Omental fat pad (tissue), 3 donors: ENCODE measurements at regions not wholly inside any gene's neighbourhood (a gene's known extent, or its start where the extent isn't known, plus 50 kb on each side); places are given as distances from the start of the nearest gene placed in this dataset.

Experiments
- ATAC-seq: fragments of 150-250 bp; one replicate; pipeline ENCODE4 v1.9.1; 2016; ENCODE audit warnings: mild to moderate bottlenecking, moderate library complexity; ENCODE audit not compliant: low FRiP score
- DNase-seq: peaks from one replicate; pipeline ENCODE4 v3.0.0-alpha.2; 2019; ENCODE audit warnings: low spot score
- TF ChIP-seq, protein P1 (sequence below), 3 donors: fragments of 450-650 bp; IDR thresholded peaks; one replicate each; pipeline ENCODE4 v1.5.1; 2016 to 2017; ENCODE audit warnings: antibody characterized with exemption in 3 of 3, mild to moderate bottlenecking in 3 of 3, moderate library complexity in 2 of 3

DNA sequence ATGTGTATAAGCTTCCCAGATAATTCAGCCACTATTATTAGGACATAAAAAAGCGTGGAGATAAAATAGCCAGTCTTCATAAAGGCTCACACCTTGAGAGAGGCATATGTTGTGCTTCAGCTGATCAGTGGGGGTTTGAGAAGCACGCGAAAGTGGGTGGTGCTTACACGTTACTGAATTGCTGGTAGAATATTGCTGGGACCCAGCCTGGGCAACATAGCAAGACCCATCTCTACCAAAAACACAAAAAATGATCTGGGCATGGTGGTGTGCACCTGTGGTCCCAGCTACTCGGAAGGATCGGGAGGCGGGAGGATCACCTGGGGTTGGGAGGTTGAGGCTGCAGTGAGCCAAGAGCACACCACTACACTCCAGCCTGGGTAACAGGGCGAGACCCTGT lies 74.9 kb upstream of the MBOAT2 start:
- ATAC-seq (no peak), DNase-seq (no peak)
- TF ChIP-seq, protein P1, sequence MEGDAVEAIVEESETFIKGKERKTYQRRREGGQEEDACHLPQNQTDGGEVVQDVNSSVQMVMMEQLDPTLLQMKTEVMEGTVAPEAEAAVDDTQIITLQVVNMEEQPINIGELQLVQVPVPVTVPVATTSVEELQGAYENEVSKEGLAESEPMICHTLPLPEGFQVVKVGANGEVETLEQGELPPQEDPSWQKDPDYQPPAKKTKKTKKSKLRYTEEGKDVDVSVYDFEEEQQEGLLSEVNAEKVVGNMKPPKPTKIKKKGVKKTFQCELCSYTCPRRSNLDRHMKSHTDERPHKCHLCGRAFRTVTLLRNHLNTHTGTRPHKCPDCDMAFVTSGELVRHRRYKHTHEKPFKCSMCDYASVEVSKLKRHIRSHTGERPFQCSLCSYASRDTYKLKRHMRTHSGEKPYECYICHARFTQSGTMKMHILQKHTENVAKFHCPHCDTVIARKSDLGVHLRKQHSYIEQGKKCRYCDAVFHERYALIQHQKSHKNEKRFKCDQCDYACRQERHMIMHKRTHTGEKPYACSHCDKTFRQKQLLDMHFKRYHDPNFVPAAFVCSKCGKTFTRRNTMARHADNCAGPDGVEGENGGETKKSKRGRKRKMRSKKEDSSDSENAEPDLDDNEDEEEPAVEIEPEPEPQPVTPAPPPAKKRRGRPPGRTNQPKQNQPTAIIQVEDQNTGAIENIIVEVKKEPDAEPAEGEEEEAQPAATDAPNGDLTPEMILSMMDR (IDR thresholded peaks at IDR 0.05): no peak

- DNase-seq (no peak), ATAC-seq (no peak)
- TF ChIP-seq, protein P1 (IDR thresholded peaks at IDR 0.05): no peak
These were observed 74.2 kb upstream of the MBOAT2 start for GRCh38 chr2:9077691-9078090.

DNA sequence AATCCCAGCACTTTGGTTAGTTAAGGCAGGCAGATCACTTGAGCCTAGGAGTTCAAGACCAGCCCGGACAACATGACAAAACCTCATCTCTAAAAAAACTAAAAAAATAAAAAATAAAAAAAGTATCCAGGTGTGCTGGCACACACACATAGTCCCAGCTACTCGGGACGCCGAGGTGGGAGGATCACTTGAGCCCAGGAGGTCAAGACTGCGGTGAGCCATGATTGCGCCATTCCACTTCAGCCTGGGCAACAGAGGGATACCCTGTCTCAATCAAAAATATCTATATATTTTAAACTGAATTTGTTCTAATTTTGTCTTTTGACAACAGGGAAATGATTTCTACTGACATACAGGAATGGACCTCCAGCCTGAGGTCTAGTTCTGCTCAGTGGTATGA lies 73.3 kb upstream of the MBOAT2 start:
- ATAC-seq (no peak), DNase-seq (no peak)
- TF ChIP-seq, protein P1 (IDR thresholded peaks at IDR 0.05): no peak

GRCh38 chr2:9076210-9076609 lies 72.7 kb upstream of the MBOAT2 start:
- no peak for ATAC-seq
- DNase-seq: no peak

GRCh38 chr2:9074930-9075329 lies 71.4 kb upstream of the MBOAT2 start:
- TF ChIP-seq, protein P1 (IDR thresholded peaks at IDR 0.05): no peak
- ATAC-seq: no peak

More at GRCh38 chr2:9076210-9076609, 72.7 kb upstream of the MBOAT2 start:
- TF ChIP-seq, protein P1 (IDR thresholded peaks at IDR 0.05): no peak

GRCh38 chr2:9071584-9072124 lies 68.2 kb upstream of the MBOAT2 start:
- DNase-seq (no peak), ATAC-seq (no peak)
- TF ChIP-seq, protein P1 (IDR thresholded peaks at IDR 0.05): no peak

More at GRCh38 chr2:9074930-9075329, 71.4 kb upstream of the MBOAT2 start:
- no peak for DNase-seq

- no peak for DNase-seq
- TF ChIP-seq, protein P1 (IDR thresholded peaks at IDR 0.05): no peak
- ATAC-seq: no peak
These were observed 67.5 kb upstream of the MBOAT2 start for GRCh38 chr2:9071032-9071431.
